ENCODE measurements at regions not wholly inside any gene's neighbourhood (a gene's known extent, or its start where the extent isn't known, plus 50 kb on each side); places are given as distances from the start of the nearest gene placed in this dataset.

DNA sequence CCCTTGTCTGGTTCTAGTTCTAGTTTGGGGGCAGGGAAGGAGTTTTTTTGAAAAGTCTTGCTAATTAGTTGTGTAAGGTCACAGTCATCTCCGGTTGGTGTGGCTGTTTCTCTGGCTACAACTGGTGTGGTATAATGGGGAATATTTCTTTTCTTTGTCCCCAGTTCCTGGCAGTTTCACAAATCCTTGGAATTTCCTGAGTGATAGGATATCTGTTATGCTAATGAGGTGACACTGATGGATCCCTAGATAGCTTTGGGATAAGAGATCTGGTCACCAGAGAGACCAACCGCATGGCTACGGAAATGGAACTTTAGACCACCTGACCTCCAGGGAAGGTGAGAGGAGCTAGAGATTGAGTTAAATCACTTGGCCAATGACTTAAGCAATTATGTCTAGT, 494.6 kb downstream of the ARHGEF28 start:
- Mint-ChIP-seq H3K4me1 (ENCODE audit: low read depth) (peaks cover 7% of the 10 kb centered on the region), H3K9me3 (ENCODE audit: low read depth) (no peaks in the 10 kb centered on the region), H3K27me3 (no peaks in the 10 kb centered on the region), H3K36me3 (ENCODE audit: insufficient read depth) (no peaks in the 10 kb centered on the region), H3K4me3 (ENCODE audit: low read depth) (no peak overlapping the region), H3K27ac (no peak overlapping the region)
- TF ChIP-seq, protein P1, sequence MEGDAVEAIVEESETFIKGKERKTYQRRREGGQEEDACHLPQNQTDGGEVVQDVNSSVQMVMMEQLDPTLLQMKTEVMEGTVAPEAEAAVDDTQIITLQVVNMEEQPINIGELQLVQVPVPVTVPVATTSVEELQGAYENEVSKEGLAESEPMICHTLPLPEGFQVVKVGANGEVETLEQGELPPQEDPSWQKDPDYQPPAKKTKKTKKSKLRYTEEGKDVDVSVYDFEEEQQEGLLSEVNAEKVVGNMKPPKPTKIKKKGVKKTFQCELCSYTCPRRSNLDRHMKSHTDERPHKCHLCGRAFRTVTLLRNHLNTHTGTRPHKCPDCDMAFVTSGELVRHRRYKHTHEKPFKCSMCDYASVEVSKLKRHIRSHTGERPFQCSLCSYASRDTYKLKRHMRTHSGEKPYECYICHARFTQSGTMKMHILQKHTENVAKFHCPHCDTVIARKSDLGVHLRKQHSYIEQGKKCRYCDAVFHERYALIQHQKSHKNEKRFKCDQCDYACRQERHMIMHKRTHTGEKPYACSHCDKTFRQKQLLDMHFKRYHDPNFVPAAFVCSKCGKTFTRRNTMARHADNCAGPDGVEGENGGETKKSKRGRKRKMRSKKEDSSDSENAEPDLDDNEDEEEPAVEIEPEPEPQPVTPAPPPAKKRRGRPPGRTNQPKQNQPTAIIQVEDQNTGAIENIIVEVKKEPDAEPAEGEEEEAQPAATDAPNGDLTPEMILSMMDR (IDR thresholded peaks at IDR 0.05; ENCODE audit: unreplicated experiment) = no peak
- DNase-seq (ENCODE audit: low spot score, unreplicated experiment) = no peak

- TF ChIP-seq, protein P1 (IDR thresholded peaks at IDR 0.05; ENCODE audit: unreplicated experiment) = no peak
- no peak for DNase-seq (ENCODE audit: low spot score, unreplicated experiment)
- Mint-ChIP-seq H3K4me1 (ENCODE audit: low read depth) (peaks cover 7% of the 10 kb centered on the region), H3K36me3 (ENCODE audit: insufficient read depth) (no peaks in the 10 kb centered on the region), H3K4me3 (ENCODE audit: low read depth) (no peak overlapping the region), H3K9me3 (ENCODE audit: low read depth) (no peaks in the 10 kb centered on the region), H3K27me3 (no peaks in the 10 kb centered on the region), H3K27ac (no peak overlapping the region)
Measured at GRCh38 chr5:74118071-74118470, 492.1 kb downstream of the ARHGEF28 start.

DNA sequence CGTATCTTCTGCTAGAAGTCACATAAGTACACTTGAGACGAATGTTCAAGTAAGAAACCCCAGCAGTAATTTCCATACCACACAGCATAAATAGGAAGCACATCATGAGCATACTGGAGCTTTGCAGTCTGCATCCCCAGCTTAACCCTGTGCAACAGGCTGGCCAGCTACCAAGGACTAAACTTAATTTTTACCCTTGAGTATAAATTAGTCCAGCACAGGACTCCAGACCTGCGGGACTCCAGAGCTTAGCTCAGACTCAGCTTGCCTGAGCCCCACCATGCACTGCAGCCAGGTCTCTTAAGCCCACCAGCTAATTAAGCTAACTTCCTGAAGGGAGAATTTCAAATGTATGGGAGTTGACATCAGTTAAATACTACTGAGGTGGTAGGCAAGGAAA, 491.0 kb downstream of the ARHGEF28 start:
- Mint-ChIP-seq H3K4me3 (ENCODE audit: low read depth) (no peak overlapping the region), H3K36me3 (ENCODE audit: insufficient read depth) (no peaks in the 10 kb centered on the region), H3K27me3 (no peaks in the 10 kb centered on the region), H3K4me1 (ENCODE audit: low read depth) (peaks cover under 1% of the 10 kb centered on the region), H3K27ac (no peak overlapping the region), H3K9me3 (ENCODE audit: low read depth) (no peaks in the 10 kb centered on the region)
- TF ChIP-seq, protein P1 (IDR thresholded peaks at IDR 0.05; ENCODE audit: unreplicated experiment) = no peak
- DNase-seq (ENCODE audit: low spot score, unreplicated experiment) = no peak

DNA sequence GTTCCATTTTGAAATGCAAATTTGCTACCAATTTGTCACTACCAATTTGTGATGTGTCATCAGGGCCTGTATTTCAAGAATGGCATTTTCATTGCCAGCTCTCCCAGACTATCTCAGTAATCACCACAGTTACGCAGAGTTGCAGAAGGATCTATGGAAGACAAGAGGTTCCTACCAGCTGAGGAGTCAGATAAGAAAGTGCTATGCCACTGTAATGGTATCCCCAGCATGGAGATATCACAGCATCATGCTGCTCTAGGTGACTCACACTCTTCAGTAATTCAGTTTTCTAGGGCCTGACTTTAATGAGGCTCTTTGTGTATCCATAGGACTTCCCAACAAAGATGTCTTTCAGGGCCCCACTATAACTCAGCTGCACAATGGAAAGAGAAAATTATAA, 490.3 kb downstream of the ARHGEF28 start:
- no peaks in the 10 kb centered on the region for H3K9me3 Mint-ChIP-seq (ENCODE audit: low read depth)
- no peaks in the 10 kb centered on the region for H3K36me3 Mint-ChIP-seq (ENCODE audit: insufficient read depth)
- H3K27ac Mint-ChIP-seq = no peak overlapping the region
- H3K4me1 Mint-ChIP-seq (ENCODE audit: low read depth) = no peaks in the 10 kb centered on the region
- DNase-seq (ENCODE audit: low spot score, unreplicated experiment) = no peak
- H3K4me3 Mint-ChIP-seq (ENCODE audit: low read depth) = no peak overlapping the region
- H3K27me3 Mint-ChIP-seq = no peaks in the 10 kb centered on the region
- TF ChIP-seq, protein P1 (IDR thresholded peaks at IDR 0.05; ENCODE audit: unreplicated experiment) = no peak

DNA sequence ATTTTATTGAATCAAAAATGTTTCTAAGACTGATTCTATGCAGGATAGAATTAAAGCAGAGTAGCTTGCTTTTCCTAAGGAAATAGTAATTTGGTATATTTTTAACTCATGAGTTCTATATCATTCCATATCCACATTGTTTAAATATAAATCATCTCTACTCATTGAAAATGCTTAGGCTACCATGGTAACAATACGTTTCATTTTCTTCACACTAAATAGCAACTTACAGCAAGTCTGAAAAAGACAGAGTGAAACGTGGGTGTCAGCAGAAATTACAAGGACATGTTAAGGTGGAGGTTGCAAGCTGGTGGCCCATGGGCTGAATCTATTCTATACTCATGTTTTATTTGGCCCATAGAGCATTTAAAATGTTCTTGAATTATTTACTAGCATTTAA, 487.9 kb downstream of the ARHGEF28 start:
- Mint-ChIP-seq H3K36me3 (ENCODE audit: insufficient read depth) (no peaks in the 10 kb centered on the region), H3K4me3 (ENCODE audit: low read depth) (no peak overlapping the region), H3K27me3 (no peaks in the 10 kb centered on the region), H3K9me3 (ENCODE audit: low read depth) (no peaks in the 10 kb centered on the region), H3K4me1 (ENCODE audit: low read depth) (no peaks in the 10 kb centered on the region), H3K27ac (no peak overlapping the region)
- TF ChIP-seq, protein P1 (IDR thresholded peaks at IDR 0.05; ENCODE audit: unreplicated experiment) = no peak
- no peak for DNase-seq (ENCODE audit: low spot score, unreplicated experiment)
